GM19099 (cell line): ENCODE measurements at regions not wholly inside any gene's neighbourhood (a gene's known extent, or its start where the extent isn't known, plus 50 kb on each side); places are given as distances from the start of the nearest gene placed in this dataset.

ENCODE experiments used
- POLR2A ChIP-seq: IDR thresholded peaks from 3 replicates; pipeline ENCODE4 v1.6.1; 2011; ENCODE audit warnings: low read depth; ENCODE audit not compliant: insufficient read length; ENCODE audit errors: extremely low read depth

DNA sequence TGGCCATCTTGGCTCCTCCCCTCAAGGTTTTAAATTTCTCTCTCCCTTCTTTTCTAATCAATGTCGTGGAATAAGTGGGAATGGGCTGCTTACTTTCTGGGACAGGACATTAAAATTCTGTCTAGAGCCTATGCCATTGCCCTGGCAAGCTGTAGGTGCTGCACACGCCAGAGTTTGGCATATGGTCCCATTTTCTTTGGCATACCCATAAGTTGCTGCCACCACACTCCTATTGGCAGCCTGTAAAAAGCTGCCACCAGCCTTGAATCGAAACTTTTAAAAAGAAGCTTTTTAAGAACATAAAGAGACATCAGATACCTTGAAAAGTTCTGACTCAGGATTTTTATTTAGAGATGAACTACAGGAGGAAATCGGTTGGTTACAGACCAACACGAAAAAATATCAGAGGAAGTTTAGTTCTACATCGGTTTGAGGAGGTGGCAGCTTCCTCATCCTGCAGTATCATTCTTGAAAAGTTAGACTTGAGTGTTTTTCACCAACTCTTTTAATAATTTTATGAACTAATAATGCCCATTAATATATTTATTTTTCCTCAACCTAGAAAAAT, 517.8 kb upstream of the ANO5 start:
- TF ChIP-seq POLR2A: no peak

DNA sequence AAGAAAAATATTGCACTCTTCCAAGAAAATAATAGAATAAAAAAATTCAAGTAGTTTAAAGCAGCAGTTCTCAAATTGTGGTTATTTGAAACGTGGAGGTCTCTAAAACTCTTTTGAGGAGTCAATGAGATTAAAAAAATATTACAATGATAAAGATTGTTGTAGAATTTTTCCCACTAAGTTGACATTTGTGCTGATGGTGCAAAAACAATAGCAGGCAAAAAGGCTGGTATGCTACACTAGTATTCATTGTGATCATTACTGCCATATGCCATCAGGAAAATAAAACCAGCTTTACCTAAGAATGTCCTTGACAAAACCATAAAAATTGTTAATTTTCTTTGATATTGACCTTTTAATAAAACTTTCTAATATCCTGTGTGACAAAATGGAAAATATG, 505.2 kb upstream of the ANO5 start:
- no peak for TF ChIP-seq POLR2A

DNA sequence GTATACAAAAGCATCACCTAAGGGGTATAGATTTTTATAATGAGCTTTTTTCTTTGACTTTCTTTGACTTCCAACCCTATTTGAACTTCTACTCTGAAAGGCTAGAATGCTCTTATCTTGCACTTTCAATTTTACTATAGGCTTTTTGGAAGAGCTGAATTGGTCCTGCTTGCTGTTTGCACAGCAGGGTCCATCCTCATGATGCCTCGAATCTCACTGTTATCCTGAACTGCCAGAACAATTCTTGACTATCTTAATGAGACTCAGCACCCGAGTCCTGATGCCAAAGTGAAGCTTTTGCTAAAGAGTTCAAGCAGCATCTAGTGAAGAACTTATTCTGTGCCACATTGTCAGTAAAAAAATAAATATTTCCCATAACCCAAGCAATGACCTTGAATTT, 488.3 kb upstream of the ANO5 start:
- TF ChIP-seq POLR2A: no peak

DNA sequence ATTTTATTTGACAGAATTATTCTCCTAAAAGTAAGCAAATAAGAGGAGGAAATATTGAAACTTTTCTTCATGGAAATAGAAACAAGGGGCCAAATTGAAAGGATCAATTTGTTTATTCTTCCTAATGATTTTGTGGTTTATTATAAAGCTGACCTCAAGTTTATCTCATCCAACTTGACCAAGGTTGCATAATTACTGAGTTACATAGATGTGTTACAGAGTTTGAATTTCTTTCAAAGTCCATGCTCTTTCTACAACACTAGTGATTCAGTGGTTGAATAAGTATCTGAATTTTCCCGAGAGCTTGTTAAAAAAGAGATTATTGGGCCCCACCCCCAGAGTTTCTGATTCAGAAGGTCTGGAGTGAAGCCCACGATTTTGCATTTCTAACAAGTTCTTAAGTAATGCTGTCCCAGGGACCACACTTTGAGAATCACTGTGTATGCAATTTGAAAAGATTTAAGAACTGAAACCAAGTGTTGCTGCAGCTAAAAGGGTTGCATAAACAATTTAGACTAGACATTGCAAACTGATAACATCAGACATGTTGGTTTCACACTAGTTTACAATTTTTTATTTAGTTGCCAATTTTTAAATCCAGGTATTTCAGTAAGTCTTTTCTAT, 485.7 kb upstream of the ANO5 start:
- TF ChIP-seq POLR2A: no peak

GRCh38 chr11:21710809-21711208, 482.1 kb upstream of the ANO5 start:
- TF ChIP-seq POLR2A: no peak

DNA sequence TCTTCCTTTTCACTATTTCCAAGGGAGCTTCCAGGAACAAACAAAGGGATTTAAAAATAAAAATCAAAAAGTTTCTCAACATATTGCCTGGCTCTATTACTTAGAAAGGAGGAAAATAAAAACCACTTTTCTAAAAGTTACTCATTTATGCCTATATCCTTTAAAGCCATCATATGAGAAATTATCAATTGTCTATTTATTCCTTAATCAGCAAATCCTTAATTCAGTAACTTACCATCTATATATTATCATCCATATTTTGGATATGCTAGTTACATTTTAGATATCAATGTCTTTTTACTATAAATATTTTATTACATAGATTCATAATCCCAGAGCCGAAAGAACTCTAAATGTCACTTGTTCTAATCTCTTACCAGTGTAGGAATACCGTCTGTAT, 481.5 kb upstream of the ANO5 start:
- no peak for TF ChIP-seq POLR2A

DNA sequence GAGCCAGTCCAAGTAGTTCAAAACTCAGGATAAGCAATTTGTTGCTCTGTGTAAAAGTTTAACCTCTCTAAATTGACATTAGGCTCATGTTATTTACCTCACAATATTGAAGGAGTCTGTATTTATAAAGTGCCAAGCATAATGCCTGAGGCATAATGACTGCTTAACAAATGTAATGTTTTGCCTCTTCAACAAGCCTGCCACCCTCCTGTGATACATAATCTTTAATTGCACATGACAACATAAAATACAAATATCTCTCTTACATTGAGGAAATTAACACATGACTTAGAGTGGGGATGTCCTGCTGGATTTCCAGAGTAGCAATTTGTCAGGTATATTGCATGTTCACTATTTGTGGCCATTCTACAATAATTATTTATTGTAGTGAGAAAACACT, 469.2 kb upstream of the ANO5 start:
- no peak for TF ChIP-seq POLR2A

GRCh38 chr11:21727102-21727501, 465.8 kb upstream of the ANO5 start:
- TF ChIP-seq POLR2A: no peak

- TF ChIP-seq POLR2A: no peak
Measured at GRCh38 chr11:21736404-21736803, 456.5 kb upstream of the ANO5 start.

GRCh38 chr11:21752475-21753243, 440.2 kb upstream of the ANO5 start:
- peak; percentile 33 for TF ChIP-seq POLR2A

DNA sequence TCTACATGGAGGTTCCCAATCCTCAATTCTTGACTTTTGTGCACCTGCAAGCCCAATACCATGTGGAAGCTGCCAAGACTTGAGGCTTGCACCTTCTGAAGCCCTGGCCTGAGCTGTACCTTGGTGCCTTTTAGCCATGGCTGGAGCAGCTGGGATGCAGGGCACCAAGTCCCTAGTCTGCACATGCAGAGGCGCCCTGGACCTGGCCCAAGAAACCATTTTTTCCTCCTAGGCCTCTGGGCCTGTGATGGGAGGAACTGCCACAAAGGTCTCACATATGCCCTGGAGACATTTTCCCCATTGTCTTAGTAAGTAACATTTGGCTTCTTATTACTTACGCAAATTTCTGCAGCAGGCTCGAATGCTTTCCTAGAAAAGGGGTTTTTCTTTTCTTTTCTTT, 431.9 kb upstream of the ANO5 start:
- no peak for TF ChIP-seq POLR2A

- no peak for TF ChIP-seq POLR2A
Measured at GRCh38 chr11:21768388-21768787, 424.5 kb upstream of the ANO5 start.

- TF ChIP-seq POLR2A: no peak
Measured at GRCh38 chr11:21769188-21769587, 423.7 kb upstream of the ANO5 start.

DNA sequence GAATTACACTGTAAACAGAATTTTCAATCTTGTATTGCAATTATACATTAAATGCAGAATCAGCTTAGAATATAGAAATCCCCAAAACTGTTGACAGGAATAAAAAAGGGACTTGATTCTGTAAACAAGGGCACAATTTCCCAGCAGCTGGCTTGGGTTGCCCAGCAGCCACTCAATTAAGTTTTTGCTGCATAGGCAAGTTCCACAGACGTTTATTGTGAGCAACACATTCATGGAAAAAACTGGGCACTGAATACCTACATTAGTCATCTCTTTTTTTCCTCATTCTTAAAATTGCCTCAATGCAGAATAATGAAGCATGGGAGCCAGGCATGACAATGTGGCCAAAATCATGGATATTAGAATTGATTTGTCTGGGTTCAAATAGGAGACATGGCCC, 421.8 kb upstream of the ANO5 start:
- TF ChIP-seq POLR2A: no peak

DNA sequence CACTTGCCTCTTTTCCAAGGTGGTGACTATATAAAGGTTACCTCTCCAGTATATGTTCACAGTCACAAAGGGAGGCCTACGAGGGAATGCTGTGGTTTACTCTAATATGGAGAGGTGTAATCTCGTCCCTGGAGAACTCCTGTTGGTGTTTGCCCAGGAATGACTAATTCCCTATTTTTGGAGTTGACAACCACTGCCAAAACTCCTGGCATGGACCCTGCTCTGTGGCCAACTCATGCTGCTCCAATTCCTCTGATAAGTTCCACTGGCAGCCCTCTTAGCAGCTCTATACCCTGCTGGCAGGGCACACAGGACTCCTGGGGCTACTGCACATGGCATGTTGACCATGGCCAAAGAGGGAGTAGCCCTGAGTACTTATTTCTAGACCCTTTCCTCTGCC, 418.7 kb upstream of the ANO5 start:
- TF ChIP-seq POLR2A: no peak

DNA sequence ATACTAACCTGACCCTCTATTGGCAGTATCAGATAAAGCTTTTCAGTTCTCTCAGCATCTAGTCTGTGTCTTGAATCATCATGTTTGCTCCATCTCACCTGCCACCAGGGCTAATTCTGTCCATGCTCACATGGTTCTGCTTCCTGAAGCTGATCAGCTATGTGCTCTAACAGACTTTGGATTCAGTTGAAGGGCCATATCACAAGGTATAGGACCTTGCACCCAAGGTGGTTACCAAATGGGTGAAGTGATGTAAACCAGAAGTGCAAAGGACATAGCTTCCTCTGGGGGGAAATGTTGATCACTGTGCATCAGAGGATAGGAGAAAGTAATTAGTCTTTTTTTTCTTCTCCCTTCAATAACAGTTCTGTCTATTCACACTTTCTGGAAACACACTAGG, 417.0 kb upstream of the ANO5 start:
- no peak for TF ChIP-seq POLR2A

DNA sequence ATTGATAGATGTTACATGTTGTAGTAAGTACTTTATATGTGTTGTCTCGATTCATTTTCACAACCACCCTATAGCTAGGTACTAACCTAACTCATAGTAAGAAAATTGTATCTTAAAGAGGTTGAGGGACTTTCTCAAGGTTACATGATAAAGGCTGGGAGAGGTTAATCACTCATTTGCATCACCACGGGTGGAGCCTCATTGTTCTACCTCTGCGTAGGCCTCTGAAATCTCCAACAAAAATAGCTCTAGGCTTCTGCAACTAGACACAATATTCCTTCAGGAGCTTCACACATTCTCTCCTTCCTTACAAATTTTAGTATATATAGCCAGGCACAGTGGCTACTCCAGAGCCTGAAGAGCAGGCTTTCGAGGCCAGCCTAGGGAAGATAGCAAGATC, 408.9 kb upstream of the ANO5 start:
- no peak for TF ChIP-seq POLR2A

DNA sequence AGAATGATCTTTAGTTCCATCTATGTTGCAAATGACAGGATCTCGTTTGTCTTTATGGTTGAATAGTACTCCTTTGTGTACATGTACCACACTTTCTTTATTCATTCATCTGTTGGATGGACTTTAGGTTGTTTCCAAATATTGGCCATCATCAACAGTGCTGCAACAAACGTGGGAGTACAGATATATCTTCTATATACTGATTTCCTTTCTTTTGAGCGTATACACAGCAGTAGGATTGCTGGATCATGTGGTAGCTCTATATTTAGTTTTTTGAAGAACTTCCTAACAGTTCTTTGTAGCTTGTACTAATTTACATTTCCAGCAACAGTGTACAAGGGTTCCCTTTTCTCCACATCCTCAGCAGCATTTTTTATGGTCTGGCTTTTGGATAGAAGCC, 407.5 kb upstream of the ANO5 start:
- no peak for TF ChIP-seq POLR2A
